Caco-2 (cell line): ENCODE measurements at regions not wholly inside any gene's neighbourhood (a gene's known extent, or its start where the extent isn't known, plus 50 kb on each side); places are given as distances from the start of the nearest gene placed in this dataset.

Source experiments
- BruUV-seq: library from RNA; stranded (reverse); fragments of 400-500 nt; replicated peaks from 2 replicates; lab custom pipeline; 2021; lab: Mats Ljungman, UMichigan
- CTCF ChIA-PET: fragments of 300-600 bp; sonication (Branson Sonifier 250); formaldehyde crosslinking; loops from one replicate; lab custom pipeline; 2022; ENCODE audit warnings: antibody characterized with exemption; lab: Charles Lee
- POLR2A ChIA-PET: fragments of 300-600 bp; sonication (Branson Sonifier 250); formaldehyde crosslinking; loops from one replicate; lab custom pipeline; 2022; ENCODE audit warnings: antibody characterized with exemption; lab: Charles Lee
- DNase-seq, 2 experiments: peaks; one replicate each; pipeline versions ENCODE4 v3.0.0 to v3.0.0-alpha.2; 2020 to 2022
- H3K27me3 ChIP-seq: replicated peaks from 2 replicates; pipeline ENCODE4 v1.6.0; 2011; ENCODE audit warnings: low read length; ENCODE audit not compliant: control insufficient read depth, insufficient read depth
- H3K36me3 ChIP-seq: 2 replicates; pipeline ENCODE4 v1.5.1; 2011; ENCODE audit warnings: low read length; ENCODE audit not compliant: control insufficient read depth, insufficient read depth
- H3K4me1 ChIP-seq: fragments of 250-450 bp; sonication (Bioruptor Pico); 2 replicates; pipeline ENCODE4 v1.5.1; 2020; ENCODE audit warnings: mild to moderate bottlenecking
- H3K4me3 ChIP-seq: 2 replicates; pipeline ENCODE4 v1.5.1; 2011; ENCODE audit warnings: low read depth, mild to moderate bottlenecking, control low read depth, low read length
- H3K9me3 ChIP-seq: fragments of 250-450 bp; sonication (Bioruptor Pico); 2 replicates; pipeline ENCODE4 v1.5.1; 2020; ENCODE audit warnings: mild to moderate bottlenecking, moderate library complexity
- H3K27ac Mint-ChIP-seq: one replicate; pipeline ENCODE4 v1.8.0; 2022; ENCODE audit warnings: mixed read lengths; ENCODE audit not compliant: unreplicated experiment
- H3K27me3 Mint-ChIP-seq: one replicate; pipeline ENCODE4 v1.8.0; 2022; ENCODE audit warnings: mixed read lengths; ENCODE audit not compliant: insufficient read depth, unreplicated experiment
- H3K36me3 Mint-ChIP-seq: one replicate; pipeline ENCODE4 v1.8.0; 2022; ENCODE audit warnings: mild to moderate bottlenecking, mixed read lengths; ENCODE audit not compliant: insufficient read depth, unreplicated experiment
- H3K4me1 Mint-ChIP-seq: one replicate; pipeline ENCODE4 v1.8.0; 2022; ENCODE audit warnings: low read depth, mixed read lengths; ENCODE audit not compliant: unreplicated experiment
- H3K4me3 Mint-ChIP-seq: one replicate; pipeline ENCODE4 v1.8.0; 2022; ENCODE audit warnings: mild to moderate bottlenecking, moderate library complexity, mixed read lengths; ENCODE audit not compliant: unreplicated experiment
- H3K9me3 Mint-ChIP-seq: one replicate; pipeline ENCODE4 v1.8.0; 2022; ENCODE audit warnings: mixed read lengths; ENCODE audit not compliant: unreplicated experiment
- intact Hi-C: fragments of 100-400 bp; cut with micrococcal nuclease; formaldehyde crosslinking; loops from one replicate; pipeline ENCODE4 v1.10.0; 2022; ENCODE audit not compliant: unreplicated experiment
- TF ChIP-seq, protein P1 (sequence below), 2 experiments: fragments of 200-600 bp in 1 of 2; IDR thresholded peaks; 1 replicate in 1 of 2; 2 replicates in 1 of 2; pipeline versions ENCODE4 v1.5.1 to v1.8.0; 2011 to 2022; ENCODE audit warnings: antibody characterized with exemption in 1 of 2, control low read depth in 1 of 2, inconsistent platforms in 1 of 2, low read depth in 1 of 2, low read length in 1 of 2, mild to moderate bottlenecking in 1 of 2, moderate library complexity in 1 of 2; ENCODE audit not compliant: insufficient read depth in 1 of 2, severe bottlenecking in 1 of 2, unreplicated experiment in 1 of 2

- Mint-ChIP-seq H3K27ac (no peak overlapping the region), H3K9me3 (peaks cover 37% of the 10 kb centered on the region), H3K36me3 (peaks cover 4% of the 10 kb centered on the region), H3K4me3 (no peak overlapping the region), H3K4me1 (peaks cover 24% of the 10 kb centered on the region), H3K27me3 (no peaks in the 10 kb centered on the region)
- Histone ChIP-seq H3K9me3 (no peaks in the 10 kb centered on the region; the same call in 1 of the 2 replicates), H3K4me3 (no peak overlapping the region), H3K27me3 (no peaks in the 10 kb centered on the region), H3K4me1 (peaks cover 13% of the 10 kb centered on the region), H3K36me3 (no peaks in the 10 kb centered on the region)
- ChIA-PET CTCF (no interaction called here), POLR2A (no interaction called here)
- no peak for DNase-seq
- BruUV-seq, result no TSS peak
- intact Hi-C loops, result no loop called here
- TF ChIP-seq, protein P1, sequence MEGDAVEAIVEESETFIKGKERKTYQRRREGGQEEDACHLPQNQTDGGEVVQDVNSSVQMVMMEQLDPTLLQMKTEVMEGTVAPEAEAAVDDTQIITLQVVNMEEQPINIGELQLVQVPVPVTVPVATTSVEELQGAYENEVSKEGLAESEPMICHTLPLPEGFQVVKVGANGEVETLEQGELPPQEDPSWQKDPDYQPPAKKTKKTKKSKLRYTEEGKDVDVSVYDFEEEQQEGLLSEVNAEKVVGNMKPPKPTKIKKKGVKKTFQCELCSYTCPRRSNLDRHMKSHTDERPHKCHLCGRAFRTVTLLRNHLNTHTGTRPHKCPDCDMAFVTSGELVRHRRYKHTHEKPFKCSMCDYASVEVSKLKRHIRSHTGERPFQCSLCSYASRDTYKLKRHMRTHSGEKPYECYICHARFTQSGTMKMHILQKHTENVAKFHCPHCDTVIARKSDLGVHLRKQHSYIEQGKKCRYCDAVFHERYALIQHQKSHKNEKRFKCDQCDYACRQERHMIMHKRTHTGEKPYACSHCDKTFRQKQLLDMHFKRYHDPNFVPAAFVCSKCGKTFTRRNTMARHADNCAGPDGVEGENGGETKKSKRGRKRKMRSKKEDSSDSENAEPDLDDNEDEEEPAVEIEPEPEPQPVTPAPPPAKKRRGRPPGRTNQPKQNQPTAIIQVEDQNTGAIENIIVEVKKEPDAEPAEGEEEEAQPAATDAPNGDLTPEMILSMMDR (IDR thresholded peaks at IDR 0.05; ENCODE audit: insufficient read depth in 1 of 2, low read depth in 1 of 2, low read length in 1 of 2, severe bottlenecking in 1 of 2, unreplicated experiment in 1 of 2), result no peak
Measured at GRCh38 chr2:16339206-16339605, 326.4 kb downstream of the CYRIA start.

DNA sequence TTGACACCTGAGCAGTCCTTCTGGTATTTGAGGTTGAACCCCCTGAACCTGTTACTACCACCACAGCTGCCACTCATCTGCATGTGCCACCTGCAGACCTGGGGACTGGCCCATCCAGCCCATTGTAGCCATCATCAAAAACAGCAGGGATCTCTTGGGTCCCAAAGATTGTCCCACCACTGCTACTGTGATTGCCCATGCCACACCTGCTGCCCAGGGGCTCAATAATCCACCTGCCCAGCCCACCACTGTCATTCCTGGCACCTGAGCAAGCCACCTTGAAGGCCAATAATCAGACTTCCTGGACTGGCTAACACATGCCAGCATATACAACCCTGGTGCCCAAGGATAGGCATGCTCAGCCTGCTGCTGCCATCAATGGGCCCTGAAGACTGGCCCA lies 327.6 kb downstream of the CYRIA start:
- TF ChIP-seq, protein P1 (IDR thresholded peaks at IDR 0.05; ENCODE audit: insufficient read depth in 1 of 2, low read depth in 1 of 2, low read length in 1 of 2, severe bottlenecking in 1 of 2, unreplicated experiment in 1 of 2), result no peak

DNA sequence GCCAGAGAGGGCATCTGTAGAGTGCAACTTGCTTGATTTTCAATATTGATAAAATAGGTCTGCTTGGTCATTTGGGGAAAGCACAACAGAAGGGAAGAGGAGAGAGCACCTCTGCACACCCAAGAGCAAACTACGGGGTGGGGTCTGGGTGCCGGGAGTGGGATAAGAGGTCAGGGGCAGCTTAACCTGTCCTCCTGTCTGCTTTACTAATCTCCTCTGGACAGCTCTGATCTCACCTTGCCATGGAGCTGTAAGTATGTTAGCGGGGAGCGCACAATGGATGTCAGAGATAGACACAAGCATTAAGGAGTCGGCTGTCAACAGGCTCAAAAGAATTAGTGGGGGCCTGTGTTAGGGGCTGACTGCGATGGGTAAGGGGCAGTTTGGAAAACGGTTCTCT lies 328.7 kb downstream of the CYRIA start:
- CTCF ChIA-PET, result no interaction called here
- H3K9me3 ChIP-seq, result no peaks in the 10 kb centered on the region; the same call in 1 of the 2 replicates
- Mint-ChIP-seq H3K9me3 (peaks cover 39% of the 10 kb centered on the region), H3K27ac (no peak overlapping the region), H3K27me3 (no peaks in the 10 kb centered on the region), H3K4me1 (peaks cover 32% of the 10 kb centered on the region), H3K36me3 (peaks cover 4% of the 10 kb centered on the region), H3K4me3 (no peak overlapping the region)
- no peaks in the 10 kb centered on the region for H3K36me3 ChIP-seq
- TF ChIP-seq, protein P1 (IDR thresholded peaks at IDR 0.05; ENCODE audit: insufficient read depth in 1 of 2, low read depth in 1 of 2, low read length in 1 of 2, severe bottlenecking in 1 of 2, unreplicated experiment in 1 of 2), result no peak
- intact Hi-C loops, result no loop called here
- no peak overlapping the region for H3K4me3 ChIP-seq
- no peak for DNase-seq
- no TSS peak for BruUV-seq
- H3K27me3 ChIP-seq, result no peaks in the 10 kb centered on the region
- H3K4me1 ChIP-seq, result peaks cover 13% of the 10 kb centered on the region
- POLR2A ChIA-PET, result no interaction called here

More for the DNA sequence above, 327.6 kb downstream of the CYRIA start:
- Histone ChIP-seq H3K27me3 (no peaks in the 10 kb centered on the region), H3K4me3 (no peak overlapping the region), H3K9me3 (no peaks in the 10 kb centered on the region; the same call in 1 of the 2 replicates), H3K4me1 (peaks cover 13% of the 10 kb centered on the region), H3K36me3 (no peaks in the 10 kb centered on the region)
- H3K4me1 Mint-ChIP-seq, result peaks cover 24% of the 10 kb centered on the region
- POLR2A ChIA-PET, result no interaction called here
- no peak overlapping the region for H3K27ac Mint-ChIP-seq
- no peaks in the 10 kb centered on the region for H3K27me3 Mint-ChIP-seq
- intact Hi-C loops, result no loop called here
- DNase-seq, result no peak
- no TSS peak for BruUV-seq
- H3K36me3 Mint-ChIP-seq, result peaks cover 4% of the 10 kb centered on the region
- H3K4me3 Mint-ChIP-seq, result no peak overlapping the region
- CTCF ChIA-PET, result no interaction called here
- H3K9me3 Mint-ChIP-seq, result peaks cover 35% of the 10 kb centered on the region
